ENCODE measurements at regions not wholly inside any gene's neighbourhood (a gene's known extent, or its start where the extent isn't known, plus 50 kb on each side); places are given as distances from the start of the nearest gene placed in this dataset.

- peaks cover 6% of the 10 kb centered on the region for H3K4me1 Mint-ChIP-seq (ENCODE audit: insufficient read depth, unreplicated experiment)
- ChIA-PET POLR2A (no interaction called here), CTCF (interaction anchor here (1.0 to 1.2 kb wide), 2 partner anchors 14 to 673 kb away, joined by 4 read pairs; no protein-coding TSS in a partner anchor)
- no TSS peak for BruUV-seq (replicated peaks)
- DNase-seq (ENCODE audit: unreplicated experiment): no peak
- intact Hi-C loops (cut with micrococcal nuclease): no loop called here
- no peaks in the 10 kb centered on the region for H3K36me3 Mint-ChIP-seq (ENCODE audit: insufficient read depth, unreplicated experiment)
- H3K9me3 Mint-ChIP-seq (ENCODE audit: unreplicated experiment): no peaks in the 10 kb centered on the region
- no peaks in the 10 kb centered on the region for H3K27me3 Mint-ChIP-seq (ENCODE audit: insufficient read depth, unreplicated experiment)
- TF ChIP-seq CTCF (IDR thresholded peaks at IDR 0.05; ENCODE audit: unreplicated experiment): no peak
- H3K4me3 Mint-ChIP-seq (ENCODE audit: unreplicated experiment): no peak overlapping the region
- peak overlapping the region; percentile 15 for H3K27ac Mint-ChIP-seq (ENCODE audit: low read depth, unreplicated experiment)
Observed at GRCh38 chr3:168885028-168885427, 778.5 kb downstream of the MECOM start.

- peak; percentile 83 for DNase-seq (ENCODE audit: unreplicated experiment)
- H3K27ac Mint-ChIP-seq (ENCODE audit: low read depth, unreplicated experiment): peak overlapping the region; percentile 15
- POLR2A ChIA-PET: interaction anchor here (0.6 to 1.0 kb wide), 3 partner anchors 28 to 1217 kb away, joined by 3 to 4 read pairs (median 3); no protein-coding TSS in a partner anchor
Observed at GRCh38 chr3:168884353-168884903, 779.1 kb downstream of the MECOM start.

GRCh38 chr3:168883145-168883544 is 780.4 kb downstream of the MECOM start:
- POLR2A ChIA-PET: no interaction called here
- no peaks in the 10 kb centered on the region for H3K27me3 Mint-ChIP-seq (ENCODE audit: insufficient read depth, unreplicated experiment)
- no TSS peak for BruUV-seq (replicated peaks)
- H3K4me3 Mint-ChIP-seq (ENCODE audit: unreplicated experiment): no peak overlapping the region
- no peak overlapping the region for H3K27ac Mint-ChIP-seq (ENCODE audit: low read depth, unreplicated experiment)
- H3K9me3 Mint-ChIP-seq (ENCODE audit: unreplicated experiment): no peaks in the 10 kb centered on the region
- no peaks in the 10 kb centered on the region for H3K36me3 Mint-ChIP-seq (ENCODE audit: insufficient read depth, unreplicated experiment)
- peaks cover 6% of the 10 kb centered on the region for H3K4me1 Mint-ChIP-seq (ENCODE audit: insufficient read depth, unreplicated experiment)
- CTCF ChIA-PET: interaction anchor here (0.6 to 3.3 kb wide), 5 partner anchors 18 to 1502 kb away, joined by 3 to 25 read pairs (median 3); no protein-coding TSS in a partner anchor
- intact Hi-C loops (cut with micrococcal nuclease): no loop called here
- TF ChIP-seq CTCF (IDR thresholded peaks at IDR 0.05; ENCODE audit: unreplicated experiment): no peak
- DNase-seq (ENCODE audit: unreplicated experiment): no peak

More at GRCh38 chr3:168884353-168884903, 779.1 kb downstream of the MECOM start:
- intact Hi-C loops (cut with micrococcal nuclease): no loop called here
- TF ChIP-seq CTCF (IDR thresholded peaks at IDR 0.05; ENCODE audit: unreplicated experiment): no peak
- Mint-ChIP-seq H3K9me3 (ENCODE audit: unreplicated experiment) (no peaks in the 10 kb centered on the region), H3K27me3 (ENCODE audit: insufficient read depth, unreplicated experiment) (no peaks in the 10 kb centered on the region), H3K36me3 (ENCODE audit: insufficient read depth, unreplicated experiment) (no peaks in the 10 kb centered on the region), H3K4me3 (ENCODE audit: unreplicated experiment) (no peak overlapping the region), H3K4me1 (ENCODE audit: insufficient read depth, unreplicated experiment) (peaks cover 6% of the 10 kb centered on the region)
- CTCF ChIA-PET: interaction anchor here (1.0 to 3.3 kb wide), 3 partner anchors 14 to 673 kb away, joined by 4 to 25 read pairs (median 4); no protein-coding TSS in a partner anchor
- no TSS peak for BruUV-seq (replicated peaks)

- ChIA-PET POLR2A (no interaction called here), CTCF (interaction anchor here (3.3 kb wide), 1 partner anchor 17 kb away, joined by 25 read pairs; no protein-coding TSS in a partner anchor)
- TF ChIP-seq CTCF (IDR thresholded peaks at IDR 0.05; ENCODE audit: unreplicated experiment): no peak
- H3K9me3 Mint-ChIP-seq (ENCODE audit: unreplicated experiment): no peaks in the 10 kb centered on the region
- H3K36me3 Mint-ChIP-seq (ENCODE audit: insufficient read depth, unreplicated experiment): no peaks in the 10 kb centered on the region
- H3K4me1 Mint-ChIP-seq (ENCODE audit: insufficient read depth, unreplicated experiment): peaks cover 6% of the 10 kb centered on the region
- no TSS peak for BruUV-seq (replicated peaks)
- intact Hi-C loops (cut with micrococcal nuclease): no loop called here
- no peaks in the 10 kb centered on the region for H3K27me3 Mint-ChIP-seq (ENCODE audit: insufficient read depth, unreplicated experiment)
- no peak overlapping the region for H3K27ac Mint-ChIP-seq (ENCODE audit: low read depth, unreplicated experiment)
- DNase-seq (ENCODE audit: unreplicated experiment): no peak
- H3K4me3 Mint-ChIP-seq (ENCODE audit: unreplicated experiment): no peak overlapping the region
Observed at GRCh38 chr3:168881804-168882203, 781.7 kb downstream of the MECOM start.
